Chondrocyte (in vitro differentiated cells): ENCODE measurements at regions not wholly inside any gene's neighbourhood (a gene's known extent, or its start where the extent isn't known, plus 50 kb on each side); places are given as distances from the start of the nearest gene placed in this dataset.
A peak's percentile ranks its signal among the peaks of the same experiment; 100 is the strongest.

Experiments
- DNase-seq: peaks from one replicate; pipeline ENCODE4 v3.0.0; 2021; ENCODE audit warnings: mixed read lengths, low spot score
- H3K27ac Mint-ChIP-seq: one replicate; pipeline ENCODE4 v1.8.0; 2021; ENCODE audit warnings: mild to moderate bottlenecking, moderate library complexity, mixed read lengths; ENCODE audit not compliant: unreplicated experiment
- H3K27me3 Mint-ChIP-seq: 2 replicates; pipeline ENCODE4 v1.8.0; 2021; ENCODE audit warnings: low read depth, mixed read lengths
- H3K36me3 Mint-ChIP-seq: 2 replicates; pipeline ENCODE4 v1.8.0; 2021; ENCODE audit warnings: low read depth, mixed read lengths
- H3K4me1 Mint-ChIP-seq: 2 replicates; pipeline ENCODE4 v1.8.0; 2021; ENCODE audit warnings: low read depth, mild to moderate bottlenecking, mixed read lengths
- H3K4me3 Mint-ChIP-seq: one replicate; pipeline ENCODE4 v1.8.0; 2021; ENCODE audit warnings: mild to moderate bottlenecking, moderate library complexity, mixed read lengths; ENCODE audit not compliant: unreplicated experiment
- H3K9me3 Mint-ChIP-seq: 2 replicates; pipeline ENCODE4 v1.8.0; 2021; ENCODE audit warnings: low read depth, mixed read lengths
- CTCF ChIP-seq: fragments of 200-600 bp; sonication (generic); IDR thresholded peaks from 2 replicates; pipeline ENCODE4 v1.5.0; 2021; ENCODE audit warnings: antibody characterized with exemption, mild to moderate bottlenecking, moderate library complexity

- no peak overlapping the region for H3K4me3 Mint-ChIP-seq
- TF ChIP-seq CTCF: peak; percentile 27
- no peaks in the 10 kb centered on the region for H3K9me3 Mint-ChIP-seq
- no peak for DNase-seq
- H3K27me3 Mint-ChIP-seq: peaks cover 2% of the 10 kb centered on the region
- no peaks in the 10 kb centered on the region for H3K4me1 Mint-ChIP-seq
- no peak overlapping the region for H3K27ac Mint-ChIP-seq
- H3K36me3 Mint-ChIP-seq: no peaks in the 10 kb centered on the region
Observed at GRCh38 chr4:136301749-136302495, 1230.4 kb downstream of the PCDH18 start.

- H3K4me1 Mint-ChIP-seq: no peaks in the 10 kb centered on the region
- H3K27me3 Mint-ChIP-seq: no peaks in the 10 kb centered on the region
- no peaks in the 10 kb centered on the region for H3K36me3 Mint-ChIP-seq
- TF ChIP-seq CTCF: no peak
- DNase-seq: no peak
- no peaks in the 10 kb centered on the region for H3K9me3 Mint-ChIP-seq
- no peak overlapping the region for H3K27ac Mint-ChIP-seq
- H3K4me3 Mint-ChIP-seq: no peak overlapping the region
Observed at GRCh38 chr4:136283977-136284376, 1248.3 kb downstream of the PCDH18 start.

- H3K9me3 Mint-ChIP-seq: no peaks in the 10 kb centered on the region
- no peak for DNase-seq
- no peak for TF ChIP-seq CTCF
- no peak overlapping the region for H3K27ac Mint-ChIP-seq
- no peaks in the 10 kb centered on the region for H3K36me3 Mint-ChIP-seq
- H3K27me3 Mint-ChIP-seq: no peaks in the 10 kb centered on the region
- H3K4me3 Mint-ChIP-seq: no peak overlapping the region
- no peaks in the 10 kb centered on the region for H3K4me1 Mint-ChIP-seq
Observed at GRCh38 chr4:136281889-136282288, 1250.4 kb downstream of the PCDH18 start.

GRCh38 chr4:136281307-136281706, 1251.0 kb downstream of the PCDH18 start:
- H3K4me3 Mint-ChIP-seq: no peak overlapping the region
- no peak overlapping the region for H3K27ac Mint-ChIP-seq

GRCh38 chr4:136277741-136278140, 1254.6 kb downstream of the PCDH18 start:
- H3K9me3 Mint-ChIP-seq: no peaks in the 10 kb centered on the region
- H3K4me3 Mint-ChIP-seq: no peak overlapping the region
- H3K27ac Mint-ChIP-seq: no peak overlapping the region
- no peak for DNase-seq
- no peak for TF ChIP-seq CTCF
- H3K4me1 Mint-ChIP-seq: no peaks in the 10 kb centered on the region
- H3K27me3 Mint-ChIP-seq: no peaks in the 10 kb centered on the region
- no peaks in the 10 kb centered on the region for H3K36me3 Mint-ChIP-seq

More at GRCh38 chr4:136281307-136281706, 1251.0 kb downstream of the PCDH18 start:
- no peak for TF ChIP-seq CTCF
- Mint-ChIP-seq H3K4me1 (no peaks in the 10 kb centered on the region), H3K27me3 (no peaks in the 10 kb centered on the region), H3K36me3 (no peaks in the 10 kb centered on the region), H3K9me3 (no peaks in the 10 kb centered on the region)
- DNase-seq: no peak
